K562 (cell line): ENCODE measurements at regions not wholly inside any gene's neighbourhood (a gene's known extent, or its start where the extent isn't known, plus 50 kb on each side); places are given as distances from the start of the nearest gene placed in this dataset.

ENCODE experiments used
- DACH1 ChIP-seq: fragments of 450-650 bp; IDR thresholded peaks from 2 replicates; pipeline ENCODE4 v1.6.1; 2018; ENCODE audit not compliant: partially characterized antibody
- KAT8 ChIP-seq: fragments of 450-650 bp; IDR thresholded peaks from 2 replicates; pipeline ENCODE4 v1.6.1; 2016; ENCODE audit warnings: low read depth, mild to moderate bottlenecking
- SUPT5H ChIP-seq: fragments of 450-650 bp; IDR thresholded peaks from 2 replicates; pipeline ENCODE4 v1.6.1; 2016
- TAF9B ChIP-seq: fragments of 450-650 bp; IDR thresholded peaks from 2 replicates; pipeline ENCODE4 v1.6.1; 2018; ENCODE audit warnings: mild to moderate bottlenecking; ENCODE audit not compliant: partially characterized antibody
- ZNF184 ChIP-seq: sonication (generic); formaldehyde crosslinking; IDR thresholded peaks from 2 replicates; pipeline ENCODE4 v1.5.0; 2020; ENCODE audit warnings: missing genetic modification reagents
- ZNF263 ChIP-seq: sonication (generic); formaldehyde crosslinking; IDR thresholded peaks from 2 replicates; pipeline ENCODE4 v1.8.0; 2022; ENCODE audit warnings: mild to moderate bottlenecking, missing genetic modification reagents, borderline replicate concordance
- TF ChIP-seq, protein P1 (sequence below): sonication (generic); formaldehyde crosslinking; IDR thresholded peaks from 2 replicates; pipeline ENCODE4 v1.8.0; 2022; ENCODE audit warnings: mild to moderate bottlenecking, missing genetic modification reagents
- TF ChIP-seq, protein P2 (sequence below): sonication (generic); formaldehyde crosslinking; IDR thresholded peaks from 2 replicates; pipeline ENCODE4 v1.8.1; 2023; ENCODE audit warnings: mild to moderate bottlenecking, missing genetic modification reagents
- TF ChIP-seq, protein P3 (sequence below): fragments of 450-650 bp; IDR thresholded peaks from 2 replicates; pipeline ENCODE4 v1.6.1; 2016; ENCODE audit warnings: low read depth

DNA sequence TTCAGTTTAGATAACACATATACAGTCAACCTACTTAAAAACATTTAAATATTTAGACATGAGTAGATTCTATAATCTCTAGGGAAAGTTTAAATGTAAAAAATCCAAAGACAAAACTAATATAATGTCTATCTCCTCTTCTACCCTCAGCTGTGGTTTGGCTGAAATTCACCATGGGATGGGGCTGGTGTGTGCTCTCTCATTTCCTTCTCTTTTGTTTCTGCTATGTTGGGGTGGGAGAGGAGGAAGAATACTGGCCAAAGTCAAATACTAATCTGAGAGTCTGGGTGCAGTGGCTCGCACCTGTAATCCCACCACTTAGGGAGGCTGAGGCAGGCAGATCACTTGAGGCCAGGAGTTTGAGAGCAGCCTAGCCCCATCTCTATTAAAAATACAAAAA lies 1673.9 kb upstream of the SEL1L start (continued):
- TF ChIP-seq, protein P1, sequence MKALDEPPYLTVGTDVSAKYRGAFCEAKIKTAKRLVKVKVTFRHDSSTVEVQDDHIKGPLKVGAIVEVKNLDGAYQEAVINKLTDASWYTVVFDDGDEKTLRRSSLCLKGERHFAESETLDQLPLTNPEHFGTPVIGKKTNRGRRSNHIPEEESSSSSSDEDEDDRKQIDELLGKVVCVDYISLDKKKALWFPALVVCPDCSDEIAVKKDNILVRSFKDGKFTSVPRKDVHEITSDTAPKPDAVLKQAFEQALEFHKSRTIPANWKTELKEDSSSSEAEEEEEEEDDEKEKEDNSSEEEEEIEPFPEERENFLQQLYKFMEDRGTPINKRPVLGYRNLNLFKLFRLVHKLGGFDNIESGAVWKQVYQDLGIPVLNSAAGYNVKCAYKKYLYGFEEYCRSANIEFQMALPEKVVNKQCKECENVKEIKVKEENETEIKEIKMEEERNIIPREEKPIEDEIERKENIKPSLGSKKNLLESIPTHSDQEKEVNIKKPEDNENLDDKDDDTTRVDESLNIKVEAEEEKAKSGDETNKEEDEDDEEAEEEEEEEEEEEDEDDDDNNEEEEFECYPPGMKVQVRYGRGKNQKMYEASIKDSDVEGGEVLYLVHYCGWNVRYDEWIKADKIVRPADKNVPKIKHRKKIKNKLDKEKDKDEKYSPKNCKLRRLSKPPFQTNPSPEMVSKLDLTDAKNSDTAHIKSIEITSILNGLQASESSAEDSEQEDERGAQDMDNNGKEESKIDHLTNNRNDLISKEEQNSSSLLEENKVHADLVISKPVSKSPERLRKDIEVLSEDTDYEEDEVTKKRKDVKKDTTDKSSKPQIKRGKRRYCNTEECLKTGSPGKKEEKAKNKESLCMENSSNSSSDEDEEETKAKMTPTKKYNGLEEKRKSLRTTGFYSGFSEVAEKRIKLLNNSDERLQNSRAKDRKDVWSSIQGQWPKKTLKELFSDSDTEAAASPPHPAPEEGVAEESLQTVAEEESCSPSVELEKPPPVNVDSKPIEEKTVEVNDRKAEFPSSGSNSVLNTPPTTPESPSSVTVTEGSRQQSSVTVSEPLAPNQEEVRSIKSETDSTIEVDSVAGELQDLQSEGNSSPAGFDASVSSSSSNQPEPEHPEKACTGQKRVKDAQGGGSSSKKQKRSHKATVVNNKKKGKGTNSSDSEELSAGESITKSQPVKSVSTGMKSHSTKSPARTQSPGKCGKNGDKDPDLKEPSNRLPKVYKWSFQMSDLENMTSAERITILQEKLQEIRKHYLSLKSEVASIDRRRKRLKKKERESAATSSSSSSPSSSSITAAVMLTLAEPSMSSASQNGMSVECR (CRISPR knock-in tag): no peak
- TF ChIP-seq KAT8 (no peak), ZNF184 (CRISPR knock-in tag) (no peak), SUPT5H (no peak), TAF9B (no peak), ZNF263 (no peak), DACH1 (no peak)
- TF ChIP-seq, protein P2, sequence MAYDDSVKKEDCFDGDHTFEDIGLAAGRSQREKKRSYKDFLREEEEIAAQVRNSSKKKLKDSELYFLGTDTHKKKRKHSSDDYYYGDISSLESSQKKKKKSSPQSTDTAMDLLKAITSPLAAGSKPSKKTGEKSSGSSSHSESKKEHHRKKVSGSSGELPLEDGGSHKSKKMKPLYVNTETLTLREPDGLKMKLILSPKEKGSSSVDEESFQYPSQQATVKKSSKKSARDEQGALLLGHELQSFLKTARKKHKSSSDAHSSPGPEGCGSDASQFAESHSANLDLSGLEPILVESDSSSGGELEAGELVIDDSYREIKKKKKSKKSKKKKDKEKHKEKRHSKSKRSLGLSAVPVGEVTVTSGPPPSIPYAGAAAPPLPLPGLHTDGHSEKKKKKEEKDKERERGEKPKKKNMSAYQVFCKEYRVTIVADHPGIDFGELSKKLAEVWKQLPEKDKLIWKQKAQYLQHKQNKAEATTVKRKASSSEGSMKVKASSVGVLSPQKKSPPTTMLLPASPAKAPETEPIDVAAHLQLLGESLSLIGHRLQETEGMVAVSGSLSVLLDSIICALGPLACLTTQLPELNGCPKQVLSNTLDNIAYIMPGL (CRISPR knock-in tag): no peak
- TF ChIP-seq, protein P3, sequence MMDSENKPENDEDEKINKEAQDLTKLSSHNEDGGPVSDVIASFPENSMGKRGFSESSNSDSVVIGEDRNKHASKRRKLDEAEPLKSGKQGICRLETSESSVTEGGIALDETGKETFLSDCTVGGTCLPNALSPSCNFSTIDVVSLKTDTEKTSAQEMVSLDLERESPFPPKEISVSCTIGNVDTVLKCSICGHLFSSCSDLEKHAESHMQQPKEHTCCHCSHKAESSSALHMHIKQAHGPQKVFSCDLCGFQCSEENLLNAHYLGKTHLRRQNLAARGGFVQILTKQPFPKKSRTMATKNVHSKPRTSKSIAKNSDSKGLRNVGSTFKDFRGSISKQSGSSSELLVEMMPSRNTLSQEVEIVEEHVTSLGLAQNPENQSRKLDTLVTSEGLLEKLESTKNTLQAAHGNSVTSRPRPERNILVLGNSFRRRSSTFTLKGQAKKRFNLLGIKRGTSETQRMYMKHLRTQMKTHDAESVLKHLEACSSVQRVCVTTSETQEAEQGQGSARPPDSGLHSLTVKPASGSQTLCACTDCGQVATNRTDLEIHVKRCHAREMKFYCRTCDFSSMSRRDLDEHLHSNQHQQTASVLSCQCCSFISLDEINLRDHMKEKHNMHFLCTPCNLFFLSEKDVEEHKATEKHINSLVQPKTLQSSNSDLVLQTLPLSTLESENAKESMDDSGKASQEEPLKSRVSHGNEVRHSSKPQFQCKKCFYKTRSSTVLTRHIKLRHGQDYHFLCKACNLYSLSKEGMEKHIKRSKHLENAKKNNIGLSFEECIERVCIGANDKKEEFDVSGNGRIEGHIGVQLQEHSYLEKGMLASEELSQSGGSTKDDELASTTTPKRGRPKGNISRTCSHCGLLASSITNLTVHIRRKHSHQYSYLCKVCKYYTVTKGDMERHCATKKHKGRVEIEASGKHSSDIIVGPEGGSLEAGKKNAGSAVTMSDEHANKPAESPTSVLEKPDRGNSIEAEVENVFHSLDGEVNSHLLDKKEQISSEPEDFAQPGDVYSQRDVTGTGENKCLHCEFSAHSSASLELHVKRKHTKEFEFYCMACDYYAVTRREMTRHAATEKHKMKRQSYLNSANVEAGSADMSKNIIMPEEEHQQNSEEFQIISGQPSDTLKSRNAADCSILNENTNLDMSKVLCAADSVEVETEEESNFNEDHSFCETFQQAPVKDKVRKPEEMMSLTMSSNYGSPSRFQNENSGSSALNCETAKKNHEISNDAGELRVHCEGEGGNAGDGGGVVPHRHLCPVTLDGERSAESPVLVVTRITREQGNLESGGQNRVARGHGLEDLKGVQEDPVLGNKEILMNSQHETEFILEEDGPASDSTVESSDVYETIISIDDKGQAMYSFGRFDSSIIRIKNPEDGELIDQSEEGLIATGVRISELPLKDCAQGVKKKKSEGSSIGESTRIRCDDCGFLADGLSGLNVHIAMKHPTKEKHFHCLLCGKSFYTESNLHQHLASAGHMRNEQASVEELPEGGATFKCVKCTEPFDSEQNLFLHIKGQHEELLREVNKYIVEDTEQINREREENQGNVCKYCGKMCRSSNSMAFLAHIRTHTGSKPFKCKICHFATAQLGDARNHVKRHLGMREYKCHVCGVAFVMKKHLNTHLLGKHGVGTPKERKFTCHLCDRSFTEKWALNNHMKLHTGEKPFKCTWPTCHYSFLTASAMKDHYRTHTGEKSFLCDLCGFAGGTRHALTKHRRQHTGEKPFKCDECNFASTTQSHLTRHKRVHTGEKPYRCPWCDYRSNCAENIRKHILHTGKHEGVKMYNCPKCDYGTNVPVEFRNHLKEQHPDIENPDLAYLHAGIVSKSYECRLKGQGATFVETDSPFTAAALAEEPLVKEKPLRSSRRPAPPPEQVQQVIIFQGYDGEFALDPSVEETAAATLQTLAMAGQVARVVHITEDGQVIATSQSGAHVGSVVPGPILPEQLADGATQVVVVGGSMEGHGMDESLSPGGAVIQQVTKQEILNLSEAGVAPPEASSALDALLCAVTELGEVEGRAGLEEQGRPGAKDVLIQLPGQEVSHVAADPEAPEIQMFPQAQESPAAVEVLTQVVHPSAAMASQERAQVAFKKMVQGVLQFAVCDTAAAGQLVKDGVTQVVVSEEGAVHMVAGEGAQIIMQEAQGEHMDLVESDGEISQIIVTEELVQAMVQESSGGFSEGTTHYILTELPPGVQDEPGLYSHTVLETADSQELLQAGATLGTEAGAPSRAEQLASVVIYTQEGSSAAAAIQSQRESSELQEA: no peak
